ENCODE measurements at regions not wholly inside any gene's neighbourhood (a gene's known extent, or its start where the extent isn't known, plus 50 kb on each side); places are given as distances from the start of the nearest gene placed in this dataset.

- Histone ChIP-seq H3K27me3 (ENCODE audit: insufficient read depth, poor library complexity, severe bottlenecking) (no peaks in the 10 kb centered on the region), H3K27ac (replicated peaks) (no peak overlapping the region), H3K4me3 (replicated peaks; ENCODE audit: insufficient read depth, low read length) (no peak overlapping the region)
- TF ChIP-seq GABPA (IDR thresholded peaks at IDR 0.05; ENCODE audit: low read depth) = no peak
- no peak for TF ChIP-seq SPI1 (IDR thresholded peaks at IDR 0.05; ENCODE audit: borderline replicate concordance, low read depth)
- no peak for TF ChIP-seq REST (IDR thresholded peaks at IDR 0.05; ENCODE audit: insufficient replicate concordance, low read depth)
- no peak for TF ChIP-seq POLR2AphosphoS5 (IDR thresholded peaks at IDR 0.05; ENCODE audit: low read depth)
- TF ChIP-seq CTCF (IDR thresholded peaks at IDR 0.05; ENCODE audit: insufficient read depth, low read length) = no peak
- no peak for DNase-seq (ENCODE audit: low read depth in 1 of 2, low spot score in 1 of 2)
Measured at GRCh38 chr10:9096288-9096687, 1041.8 kb downstream of the GATA3 start.

DNA sequence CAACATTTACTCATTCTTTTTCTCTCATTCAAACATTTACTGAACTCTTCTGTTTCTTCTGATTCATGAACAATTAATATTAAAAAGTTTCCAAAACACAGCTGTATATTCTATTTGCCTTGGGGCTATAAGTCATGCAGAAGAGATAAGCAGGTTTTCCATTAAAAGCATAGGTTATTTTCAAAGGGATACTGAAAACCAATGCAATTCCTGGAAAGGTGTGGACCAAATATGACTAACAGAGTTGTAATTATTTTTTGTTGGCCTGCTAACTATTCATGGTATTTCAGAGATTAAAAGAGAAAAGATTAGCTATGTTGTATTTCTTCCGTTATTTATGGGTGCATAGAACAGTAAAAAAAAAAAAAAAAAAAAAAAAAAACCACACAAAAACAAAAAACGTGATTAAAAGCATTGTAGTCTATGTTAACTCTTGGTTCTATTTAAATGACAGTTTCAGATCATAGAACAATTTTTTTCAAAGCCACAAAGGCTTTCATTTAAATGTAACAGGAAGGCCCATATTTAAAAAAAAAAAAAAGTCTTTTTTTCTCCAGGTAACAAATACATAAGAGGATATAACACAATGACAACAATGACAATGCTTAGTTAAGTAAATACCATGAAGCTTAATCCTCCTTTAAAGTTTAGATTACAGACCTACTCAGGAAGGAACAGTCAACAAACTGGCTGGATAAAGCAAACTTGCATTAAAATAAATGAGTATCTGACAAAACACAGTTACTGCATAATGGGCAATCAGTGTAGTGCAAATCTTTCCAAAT is 1042.9 kb downstream of the GATA3 start:
- Histone ChIP-seq H3K27ac (replicated peaks) (no peak overlapping the region), H3K4me3 (replicated peaks; ENCODE audit: insufficient read depth, low read length) (no peak overlapping the region), H3K27me3 (ENCODE audit: insufficient read depth, poor library complexity, severe bottlenecking) (no peaks in the 10 kb centered on the region)
- no peak for DNase-seq (ENCODE audit: low read depth in 1 of 2, low spot score in 1 of 2)
- TF ChIP-seq SPI1 (IDR thresholded peaks at IDR 0.05; ENCODE audit: borderline replicate concordance, low read depth) = no peak
- no peak for TF ChIP-seq REST (IDR thresholded peaks at IDR 0.05; ENCODE audit: insufficient replicate concordance, low read depth)
- no peak for TF ChIP-seq GABPA (IDR thresholded peaks at IDR 0.05; ENCODE audit: low read depth)
- no peak for TF ChIP-seq POLR2AphosphoS5 (IDR thresholded peaks at IDR 0.05; ENCODE audit: low read depth)
- TF ChIP-seq CTCF (IDR thresholded peaks at IDR 0.05; ENCODE audit: insufficient read depth, low read length) = no peak

- Histone ChIP-seq H3K27ac (replicated peaks) (no peak overlapping the region), H3K4me3 (replicated peaks; ENCODE audit: insufficient read depth, low read length) (no peak overlapping the region), H3K27me3 (ENCODE audit: insufficient read depth, poor library complexity, severe bottlenecking) (no peaks in the 10 kb centered on the region)
- no peak for DNase-seq (ENCODE audit: low read depth in 1 of 2, low spot score in 1 of 2)
- TF ChIP-seq GABPA (IDR thresholded peaks at IDR 0.05; ENCODE audit: low read depth) = no peak
- no peak for TF ChIP-seq SPI1 (IDR thresholded peaks at IDR 0.05; ENCODE audit: borderline replicate concordance, low read depth)
- TF ChIP-seq CTCF (IDR thresholded peaks at IDR 0.05; ENCODE audit: insufficient read depth, low read length) = no peak
Measured at GRCh38 chr10:9097991-9098306, 1043.5 kb downstream of the GATA3 start.

GRCh38 chr10:9102026-9102425 is 1047.5 kb downstream of the GATA3 start:
- H3K27me3 ChIP-seq (ENCODE audit: insufficient read depth, poor library complexity, severe bottlenecking) = no peaks in the 10 kb centered on the region
- H3K27ac ChIP-seq (replicated peaks) = no peak overlapping the region
- H3K4me3 ChIP-seq (replicated peaks; ENCODE audit: insufficient read depth, low read length) = no peak overlapping the region
- DNase-seq (ENCODE audit: low read depth in 1 of 2, low spot score in 1 of 2) = no peak
- TF ChIP-seq REST (IDR thresholded peaks at IDR 0.05; ENCODE audit: insufficient replicate concordance, low read depth) = no peak
- no peak for TF ChIP-seq GABPA (IDR thresholded peaks at IDR 0.05; ENCODE audit: low read depth)
- no peak for TF ChIP-seq POLR2AphosphoS5 (IDR thresholded peaks at IDR 0.05; ENCODE audit: low read depth)
- no peak for TF ChIP-seq CTCF (IDR thresholded peaks at IDR 0.05; ENCODE audit: insufficient read depth, low read length)
- no peak for TF ChIP-seq SPI1 (IDR thresholded peaks at IDR 0.05; ENCODE audit: borderline replicate concordance, low read depth)

All from HL-60 (cell line).